ENCODE measurements at regions not wholly inside any gene's neighbourhood (a gene's known extent, or its start where the extent isn't known, plus 50 kb on each side); places are given as distances from the start of the nearest gene placed in this dataset.
"Not testable (repeated sequence)": the region's sequence is repeated elsewhere in the genome, so short reads cannot be mapped to it uniquely, and the experiment has no call there.

DNA sequence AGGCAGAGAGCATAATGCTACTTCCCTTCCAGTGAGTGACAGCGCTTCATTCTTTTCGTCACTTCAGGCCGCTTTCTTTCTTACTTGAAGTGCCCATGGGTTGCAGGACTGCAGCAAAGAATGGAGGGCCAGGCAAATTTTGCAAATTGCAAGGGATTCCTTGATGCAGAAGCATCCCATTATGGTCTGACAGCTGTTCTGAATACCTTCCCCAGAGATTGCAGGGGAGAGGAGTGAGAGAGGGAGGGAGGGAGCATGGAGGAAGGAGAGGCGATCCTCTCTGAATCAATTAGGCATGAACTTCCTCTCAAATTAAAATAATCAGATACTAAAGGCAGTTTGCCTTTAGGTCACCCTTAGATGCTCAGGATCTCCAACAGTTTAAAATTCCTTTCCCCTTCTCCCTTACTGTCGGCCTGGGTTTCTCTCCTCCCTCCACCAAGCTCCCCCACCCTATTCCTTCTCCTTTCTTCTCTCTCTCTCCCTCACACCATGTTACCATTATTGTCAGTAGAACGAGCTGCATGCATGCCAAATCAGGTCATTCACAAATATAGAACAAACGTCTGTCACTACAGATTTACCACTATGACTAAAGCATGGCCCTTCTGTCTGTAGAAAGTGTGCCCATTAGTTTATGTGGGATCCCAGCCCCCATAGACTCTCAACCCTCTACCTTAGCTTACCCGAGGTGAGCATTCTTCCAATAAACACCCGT lies 289.2 kb downstream of the CD83 start:
- Histone ChIP-seq H3K27ac (replicated peaks) (no peak overlapping the region), H3K9me3 (replicated peaks) (no peaks in the 10 kb centered on the region), H3K4me1 (peaks cover 7% of the 10 kb centered on the region), H3K27me3 (ENCODE audit: low read depth) (no peaks in the 10 kb centered on the region), H3K4me3 (no peak overlapping the region), H3K36me3 (no peaks in the 10 kb centered on the region)
- TF ChIP-seq, protein P1, sequence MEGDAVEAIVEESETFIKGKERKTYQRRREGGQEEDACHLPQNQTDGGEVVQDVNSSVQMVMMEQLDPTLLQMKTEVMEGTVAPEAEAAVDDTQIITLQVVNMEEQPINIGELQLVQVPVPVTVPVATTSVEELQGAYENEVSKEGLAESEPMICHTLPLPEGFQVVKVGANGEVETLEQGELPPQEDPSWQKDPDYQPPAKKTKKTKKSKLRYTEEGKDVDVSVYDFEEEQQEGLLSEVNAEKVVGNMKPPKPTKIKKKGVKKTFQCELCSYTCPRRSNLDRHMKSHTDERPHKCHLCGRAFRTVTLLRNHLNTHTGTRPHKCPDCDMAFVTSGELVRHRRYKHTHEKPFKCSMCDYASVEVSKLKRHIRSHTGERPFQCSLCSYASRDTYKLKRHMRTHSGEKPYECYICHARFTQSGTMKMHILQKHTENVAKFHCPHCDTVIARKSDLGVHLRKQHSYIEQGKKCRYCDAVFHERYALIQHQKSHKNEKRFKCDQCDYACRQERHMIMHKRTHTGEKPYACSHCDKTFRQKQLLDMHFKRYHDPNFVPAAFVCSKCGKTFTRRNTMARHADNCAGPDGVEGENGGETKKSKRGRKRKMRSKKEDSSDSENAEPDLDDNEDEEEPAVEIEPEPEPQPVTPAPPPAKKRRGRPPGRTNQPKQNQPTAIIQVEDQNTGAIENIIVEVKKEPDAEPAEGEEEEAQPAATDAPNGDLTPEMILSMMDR (IDR thresholded peaks at IDR 0.05; ENCODE audit: borderline replicate concordance): no peak
- DNase-seq: no peak
- intact Hi-C loops (cut with micrococcal nuclease): no loop called here

DNA sequence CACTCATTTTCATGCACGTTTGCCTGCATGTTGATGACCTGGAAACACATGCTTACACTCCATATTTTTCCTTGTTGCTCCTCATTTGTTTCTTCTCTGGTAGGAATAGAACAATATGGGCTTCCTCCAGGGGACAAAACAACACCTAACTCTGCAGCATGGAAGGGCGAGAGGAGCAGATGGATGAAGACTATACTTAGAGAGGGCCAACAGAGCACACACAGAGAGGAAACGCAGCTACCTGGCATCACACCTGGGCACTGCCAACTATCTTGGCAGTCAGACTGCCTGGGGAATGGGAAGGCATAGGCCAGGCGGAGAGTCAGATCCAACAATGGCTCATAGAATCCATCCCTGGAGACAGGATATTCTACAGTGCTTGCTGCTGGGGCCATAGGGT lies 290.9 kb downstream of the CD83 start:
- no peaks in the 10 kb centered on the region for H3K36me3 ChIP-seq
- H3K4me1 ChIP-seq: peaks cover 5% of the 10 kb centered on the region
- H3K4me3 ChIP-seq: no peak overlapping the region
- no peak for DNase-seq
- intact Hi-C loops (cut with micrococcal nuclease): no loop called here
- no peaks in the 10 kb centered on the region for H3K9me3 ChIP-seq (replicated peaks)
- H3K27me3 ChIP-seq (ENCODE audit: low read depth): no peaks in the 10 kb centered on the region
- TF ChIP-seq, protein P1 (IDR thresholded peaks at IDR 0.05; ENCODE audit: borderline replicate concordance): no peak
- H3K27ac ChIP-seq (replicated peaks): no peak overlapping the region

DNA sequence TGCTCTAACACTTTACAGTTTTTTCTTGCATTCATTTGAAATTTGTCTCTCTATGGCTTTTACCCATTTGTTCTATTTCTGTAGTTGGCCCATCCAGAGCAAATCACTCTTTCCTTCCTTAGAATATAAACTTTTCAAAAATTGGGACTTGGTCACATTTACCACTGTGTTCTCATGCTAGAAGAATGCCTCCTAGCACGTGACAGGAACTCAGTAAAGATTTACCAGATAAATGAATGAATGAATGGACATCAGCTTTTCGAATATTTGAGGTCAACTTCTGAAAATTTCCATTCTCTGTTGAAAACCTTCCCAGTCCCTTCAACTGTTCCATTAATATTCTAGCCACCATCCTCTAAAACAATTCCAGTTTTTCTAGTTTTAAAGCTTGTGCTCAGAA lies 294.5 kb downstream of the CD83 start:
- TF ChIP-seq, protein P1 (IDR thresholded peaks at IDR 0.05; ENCODE audit: borderline replicate concordance): no peak
- no peaks in the 10 kb centered on the region for H3K27me3 ChIP-seq (ENCODE audit: low read depth)
- H3K9me3 ChIP-seq (replicated peaks): no peaks in the 10 kb centered on the region
- intact Hi-C loops (cut with micrococcal nuclease): no loop called here
- DNase-seq: no peak
- H3K4me1 ChIP-seq: no peaks in the 10 kb centered on the region
- H3K27ac ChIP-seq (replicated peaks): no peak overlapping the region
- no peak overlapping the region for H3K4me3 ChIP-seq
- no peaks in the 10 kb centered on the region for H3K36me3 ChIP-seq

DNA sequence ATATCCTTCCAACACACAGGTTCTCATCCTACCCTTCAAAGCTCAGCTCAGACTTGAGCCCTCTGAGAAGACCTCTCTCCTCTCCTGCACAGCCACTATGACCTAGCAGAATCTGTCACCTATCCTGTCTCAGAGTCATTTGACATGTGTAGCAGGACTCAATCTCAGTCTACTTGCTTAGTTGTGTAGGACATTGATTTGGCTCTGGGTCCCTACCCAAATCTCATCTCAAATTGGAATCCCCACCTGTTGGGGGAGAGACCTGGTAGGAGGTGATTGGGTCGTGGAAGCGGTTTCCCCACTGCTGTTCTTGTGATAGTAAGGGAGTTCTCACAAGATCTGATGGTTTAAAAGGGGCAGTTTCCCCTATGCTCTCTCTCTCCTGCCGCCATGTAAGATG lies 297.9 kb downstream of the CD83 start:
- H3K4me3 ChIP-seq: no peak overlapping the region
- intact Hi-C loops (cut with micrococcal nuclease): no loop called here
- H3K27me3 ChIP-seq (ENCODE audit: low read depth): no peaks in the 10 kb centered on the region
- DNase-seq: no peak
- H3K27ac ChIP-seq (replicated peaks): no peak overlapping the region
- H3K36me3 ChIP-seq: no peaks in the 10 kb centered on the region
- TF ChIP-seq, protein P1 (IDR thresholded peaks at IDR 0.05; ENCODE audit: borderline replicate concordance): no peak
- H3K4me1 ChIP-seq: no peaks in the 10 kb centered on the region
- H3K9me3 ChIP-seq (replicated peaks): peaks cover 5% of the 10 kb centered on the region

DNA sequence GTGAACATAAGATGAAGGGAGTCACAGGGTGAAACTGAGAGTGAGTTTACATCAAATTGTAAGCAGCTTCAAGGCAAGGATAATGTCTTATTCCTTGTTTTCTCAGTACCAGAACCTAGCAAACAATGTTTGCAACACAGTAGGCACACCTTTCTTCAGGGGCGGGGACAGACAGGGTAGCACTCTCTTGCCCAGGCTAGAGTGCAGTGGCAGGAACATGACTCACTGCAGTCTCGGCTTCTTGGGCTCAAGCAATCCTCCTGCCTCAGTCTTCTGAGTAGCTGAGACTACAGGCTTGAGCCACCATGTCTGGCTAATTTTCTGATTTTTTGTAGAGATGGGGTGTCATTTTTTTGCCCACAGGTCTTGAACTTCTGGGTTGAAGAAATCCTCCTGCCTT lies 299.8 kb downstream of the CD83 start:
- H3K4me3 ChIP-seq: no peak overlapping the region
- intact Hi-C loops (cut with micrococcal nuclease): no loop called here
- peaks cover 6% of the 10 kb centered on the region for H3K4me1 ChIP-seq
- no peak overlapping the region for H3K27ac ChIP-seq (replicated peaks)
- peaks cover 5% of the 10 kb centered on the region for H3K9me3 ChIP-seq (replicated peaks)
- no peaks in the 10 kb centered on the region for H3K27me3 ChIP-seq (ENCODE audit: low read depth)
- DNase-seq: no peak
- TF ChIP-seq, protein P1 (IDR thresholded peaks at IDR 0.05; ENCODE audit: borderline replicate concordance): no peak
- no peaks in the 10 kb centered on the region for H3K36me3 ChIP-seq

DNA sequence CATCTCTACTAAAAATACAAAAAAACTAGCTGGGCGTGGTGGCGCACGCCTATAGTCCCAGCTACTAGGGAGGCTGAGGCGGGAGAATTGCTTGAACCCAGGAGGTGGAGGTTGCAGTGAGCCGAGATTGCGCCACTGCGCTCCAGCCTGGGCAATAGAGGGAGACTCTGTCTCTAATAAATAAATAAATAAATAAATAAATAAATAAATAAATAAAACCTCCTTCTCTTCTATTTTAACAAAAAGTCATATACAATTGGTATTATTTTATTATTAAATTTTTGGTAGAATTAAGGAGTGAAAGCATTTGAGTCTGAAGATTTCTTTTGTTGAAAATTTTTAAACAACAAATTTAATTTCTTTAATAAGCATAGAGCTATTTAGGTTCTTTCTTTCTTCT lies 301.7 kb downstream of the CD83 start:
- H3K4me3 ChIP-seq; H3K36me3 ChIP-seq; intact Hi-C loops (cut with micrococcal nuclease); H3K27ac ChIP-seq (replicated peaks); H3K9me3 ChIP-seq (replicated peaks); DNase-seq; H3K27me3 ChIP-seq (ENCODE audit: low read depth): not testable (repeated sequence)
- H3K4me1 ChIP-seq: peaks cover 17% of the 10 kb centered on the region
